ENCODE measurements at regions not wholly inside any gene's neighbourhood (a gene's known extent, or its start where the extent isn't known, plus 50 kb on each side); places are given as distances from the start of the nearest gene placed in this dataset.

- H3K4me3 ChIP-seq (replicated peaks; ENCODE audit: low read depth, low read length) = no peak overlapping the region
- no peak for DNase-seq (ENCODE audit: low read depth)
- no peak for TF ChIP-seq CTCF (IDR thresholded peaks at IDR 0.05; ENCODE audit: low read length, missing control alignments)
Observed at GRCh38 chr1:168963601-168964000, 142.9 kb upstream of the ATP1B1 start.

- no peak for DNase-seq (ENCODE audit: low read depth)
- no peak for TF ChIP-seq CTCF (IDR thresholded peaks at IDR 0.05; ENCODE audit: low read length, missing control alignments)
- no peak overlapping the region for H3K4me3 ChIP-seq (replicated peaks; ENCODE audit: low read depth, low read length)
Observed at GRCh38 chr1:168964478-168964877, 142.0 kb upstream of the ATP1B1 start.

- DNase-seq (ENCODE audit: low read depth) = no peak
- TF ChIP-seq CTCF (IDR thresholded peaks at IDR 0.05; ENCODE audit: low read length, missing control alignments) = no peak
- H3K4me3 ChIP-seq (replicated peaks; ENCODE audit: low read depth, low read length) = no peak overlapping the region
Observed at GRCh38 chr1:168966217-168966616, 140.3 kb upstream of the ATP1B1 start.

GRCh38 chr1:168966636-168967035, 139.9 kb upstream of the ATP1B1 start:
- DNase-seq (ENCODE audit: low read depth) = no peak
- no peak overlapping the region for H3K4me3 ChIP-seq (replicated peaks; ENCODE audit: low read depth, low read length)
- no peak for TF ChIP-seq CTCF (IDR thresholded peaks at IDR 0.05; ENCODE audit: low read length, missing control alignments)

- no peak overlapping the region for H3K4me3 ChIP-seq (replicated peaks; ENCODE audit: low read depth, low read length)
- no peak for TF ChIP-seq CTCF (IDR thresholded peaks at IDR 0.05; ENCODE audit: low read length, missing control alignments)
- no peak for DNase-seq (ENCODE audit: low read depth)
Observed at GRCh38 chr1:168970926-168971659, 135.4 kb upstream of the ATP1B1 start.

- no peak overlapping the region for H3K4me3 ChIP-seq (replicated peaks; ENCODE audit: low read depth, low read length)
- TF ChIP-seq CTCF (IDR thresholded peaks at IDR 0.05; ENCODE audit: low read length, missing control alignments) = no peak
- DNase-seq (ENCODE audit: low read depth) = no peak
Observed at GRCh38 chr1:168972225-168972624, 134.3 kb upstream of the ATP1B1 start.

GRCh38 chr1:168972887-168973286, 133.6 kb upstream of the ATP1B1 start:
- H3K4me3 ChIP-seq (replicated peaks; ENCODE audit: low read depth, low read length) = no peak overlapping the region
- TF ChIP-seq CTCF (IDR thresholded peaks at IDR 0.05; ENCODE audit: low read length, missing control alignments) = no peak
- no peak for DNase-seq (ENCODE audit: low read depth)

All from fibroblast of pulmonary artery (primary cell).